Mucosa of rectum (tissue), 2 donors: ENCODE measurements at regions not wholly inside any gene's neighbourhood (a gene's known extent, or its start where the extent isn't known, plus 50 kb on each side); places are given as distances from the start of the nearest gene placed in this dataset.

Experiments used
- H3K27ac ChIP-seq, 2 donors: one replicate each; pipeline ENCODE4 v1.7.0; 2013; ENCODE audit warnings: inconsistent platforms in 2 of 2, low read depth in 2 of 2, low read length in 2 of 2
- H3K27me3 ChIP-seq, 2 donors: one replicate each; pipeline ENCODE4 v1.7.0; 2013; ENCODE audit warnings: low read length in 2 of 2; ENCODE audit not compliant: control insufficient read depth in 2 of 2, insufficient read depth in 2 of 2
- H3K36me3 ChIP-seq, 2 donors: one replicate each; pipeline ENCODE4 v1.7.0; 2013; ENCODE audit warnings: low read length in 2 of 2; ENCODE audit not compliant: control insufficient read depth in 2 of 2, insufficient read depth in 2 of 2
- H3K4me1 ChIP-seq, 2 donors: one replicate each; pipeline ENCODE4 v1.7.0; 2013; ENCODE audit warnings: low read length in 2 of 2, mild to moderate bottlenecking in 1 of 2; ENCODE audit not compliant: control insufficient read depth in 2 of 2, insufficient read depth in 2 of 2
- H3K4me3 ChIP-seq, 2 donors: one replicate each; pipeline ENCODE4 v1.7.0; 2013; ENCODE audit warnings: low read length in 2 of 2
- H3K9ac ChIP-seq, 2 donors: one replicate each; pipeline ENCODE4 v1.7.0; 2013; ENCODE audit warnings: low read length in 2 of 2, low read depth in 1 of 2, mild to moderate bottlenecking in 1 of 2
- H3K9me3 ChIP-seq, 2 donors: one replicate each; pipeline ENCODE4 v1.7.0; 2013; ENCODE audit warnings: low read length in 2 of 2; ENCODE audit not compliant: control insufficient read depth in 2 of 2
- donor health status: healthy.
- donor health status: Normal muscosa, but diverticular disease.

DNA sequence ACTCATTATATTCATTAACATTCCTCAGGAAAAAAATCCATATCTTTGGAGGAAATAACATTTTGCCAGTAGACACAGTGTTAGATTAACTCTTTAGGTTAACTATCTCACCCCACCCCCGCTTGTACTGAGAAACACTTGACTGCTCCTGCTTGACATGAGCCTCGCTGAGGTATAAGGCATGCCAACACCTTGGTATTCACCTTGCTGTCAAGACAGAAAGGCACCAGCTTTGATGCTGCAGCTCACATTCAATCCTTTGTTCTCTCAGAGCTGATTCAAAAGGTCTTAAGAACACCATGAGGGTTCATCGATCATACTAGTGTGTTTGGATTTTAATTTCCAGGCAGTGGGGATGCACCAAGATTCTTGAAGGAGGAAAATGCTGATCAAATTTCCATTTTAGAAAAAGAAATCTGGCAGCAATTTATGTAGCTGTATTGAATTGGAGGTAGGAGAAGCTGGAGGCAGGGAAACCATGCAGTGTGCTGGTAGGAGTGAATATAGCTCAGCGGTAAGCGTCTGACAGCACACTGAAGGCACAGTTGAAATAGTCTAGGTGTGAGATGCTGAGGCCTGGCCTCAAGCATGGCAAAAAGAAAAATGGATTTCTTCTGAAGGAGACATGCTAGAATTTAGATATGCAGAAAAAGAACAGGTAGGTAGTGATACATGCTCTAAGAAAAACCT lies 108.0 kb upstream of the ST6GALNAC5 start:
- no peaks in the 10 kb centered on the region for H3K4me1 ChIP-seq
- H3K36me3 ChIP-seq, result no peaks in the 10 kb centered on the region
- H3K27me3 ChIP-seq, result no peaks in the 10 kb centered on the region
- no peak overlapping the region for H3K9ac ChIP-seq
- H3K9me3 ChIP-seq, result no peaks in the 10 kb centered on the region
- H3K27ac ChIP-seq, result no peak overlapping the region
- H3K4me3 ChIP-seq, result no peak overlapping the region

DNA sequence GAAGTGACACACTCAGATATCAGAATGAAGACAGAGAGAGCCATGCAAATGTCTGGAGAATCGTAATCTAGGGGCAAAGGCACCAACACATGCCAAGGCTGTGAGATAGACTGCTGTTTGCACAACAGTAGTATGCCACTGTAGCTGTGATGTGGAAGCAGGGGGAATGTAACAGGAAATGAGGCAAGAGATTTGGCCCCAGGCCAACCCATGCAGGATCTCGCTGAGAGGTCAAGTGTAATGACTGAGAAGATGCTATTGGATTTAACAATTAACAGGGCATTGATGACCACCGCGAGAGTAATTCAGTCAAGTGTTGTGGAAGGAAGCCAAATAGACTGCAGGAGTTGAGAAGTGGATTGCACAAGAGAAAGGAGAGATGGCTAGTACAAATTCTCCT lies 107.3 kb upstream of the ST6GALNAC5 start:
- Histone ChIP-seq H3K36me3 (no peaks in the 10 kb centered on the region), H3K9ac (no peak overlapping the region), H3K4me1 (no peaks in the 10 kb centered on the region), H3K27me3 (no peaks in the 10 kb centered on the region), H3K27ac (no peak overlapping the region), H3K9me3 (no peaks in the 10 kb centered on the region), H3K4me3 (no peak overlapping the region)

- no peaks in the 10 kb centered on the region for H3K9me3 ChIP-seq
- no peak overlapping the region for H3K4me3 ChIP-seq
- no peak overlapping the region for H3K9ac ChIP-seq
- H3K27ac ChIP-seq, result no peak overlapping the region
- H3K36me3 ChIP-seq, result no peaks in the 10 kb centered on the region
- no peaks in the 10 kb centered on the region for H3K4me1 ChIP-seq
- no peaks in the 10 kb centered on the region for H3K27me3 ChIP-seq
Observed at GRCh38 chr1:76763738-76764137, 103.5 kb upstream of the ST6GALNAC5 start.

DNA sequence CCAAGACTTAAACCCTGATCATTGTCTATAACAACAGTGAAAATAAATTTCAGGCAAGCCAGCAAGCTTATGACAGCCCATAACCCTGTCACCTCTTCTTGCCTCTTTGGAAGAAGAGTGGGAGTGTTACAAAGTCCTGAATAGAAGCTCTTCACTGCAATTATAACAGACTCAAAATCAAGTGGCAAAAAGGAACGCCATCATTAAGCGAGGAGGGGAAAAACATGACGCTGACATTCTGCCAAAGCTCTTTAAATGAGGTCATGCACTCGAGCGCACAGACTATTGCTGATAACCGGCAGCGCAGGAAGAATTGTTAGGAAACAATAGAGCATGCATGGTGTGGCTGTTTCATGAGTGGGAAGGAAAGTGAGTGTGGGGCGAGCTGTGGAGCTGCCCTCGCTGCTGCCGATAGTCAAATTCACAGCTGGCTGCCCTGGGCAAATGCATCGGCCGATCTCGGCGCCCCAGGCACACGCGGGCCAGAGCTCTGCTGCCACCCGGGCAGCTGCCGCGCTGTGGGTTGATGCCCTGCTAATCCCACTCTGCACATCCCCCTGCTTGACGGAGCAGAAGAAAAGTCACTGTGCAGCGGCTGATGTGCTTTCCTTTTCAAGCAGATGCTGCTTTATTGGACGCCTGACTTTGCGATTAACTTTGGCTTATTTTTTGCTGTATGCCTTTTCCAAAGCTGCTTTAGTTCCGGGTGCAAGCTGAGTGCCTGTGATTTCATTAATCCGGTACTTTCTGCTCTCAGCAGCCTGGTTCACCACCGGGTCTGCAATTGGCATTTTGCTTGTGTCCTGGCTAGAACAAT lies 102.4 kb upstream of the ST6GALNAC5 start:
- Histone ChIP-seq H3K27ac (no peak overlapping the region), H3K9me3 (no peaks in the 10 kb centered on the region), H3K4me3 (no peak overlapping the region), H3K27me3 (no peaks in the 10 kb centered on the region), H3K4me1 (no peaks in the 10 kb centered on the region), H3K9ac (no peak overlapping the region), H3K36me3 (no peaks in the 10 kb centered on the region)

- Histone ChIP-seq H3K9ac (no peak overlapping the region), H3K4me3 (no peak overlapping the region), H3K27ac (no peak overlapping the region), H3K4me1 (no peaks in the 10 kb centered on the region), H3K36me3 (no peaks in the 10 kb centered on the region), H3K27me3 (no peaks in the 10 kb centered on the region), H3K9me3 (no peaks in the 10 kb centered on the region)
Observed at GRCh38 chr1:76766381-76766780, 100.9 kb upstream of the ST6GALNAC5 start.

GRCh38 chr1:76769911-76770310 lies 97.4 kb upstream of the ST6GALNAC5 start:
- Histone ChIP-seq H3K4me1 (no peaks in the 10 kb centered on the region), H3K9me3 (no peaks in the 10 kb centered on the region), H3K4me3 (no peak overlapping the region), H3K36me3 (no peaks in the 10 kb centered on the region), H3K27me3 (no peaks in the 10 kb centered on the region), H3K9ac (no peak overlapping the region), H3K27ac (no peak overlapping the region)

DNA sequence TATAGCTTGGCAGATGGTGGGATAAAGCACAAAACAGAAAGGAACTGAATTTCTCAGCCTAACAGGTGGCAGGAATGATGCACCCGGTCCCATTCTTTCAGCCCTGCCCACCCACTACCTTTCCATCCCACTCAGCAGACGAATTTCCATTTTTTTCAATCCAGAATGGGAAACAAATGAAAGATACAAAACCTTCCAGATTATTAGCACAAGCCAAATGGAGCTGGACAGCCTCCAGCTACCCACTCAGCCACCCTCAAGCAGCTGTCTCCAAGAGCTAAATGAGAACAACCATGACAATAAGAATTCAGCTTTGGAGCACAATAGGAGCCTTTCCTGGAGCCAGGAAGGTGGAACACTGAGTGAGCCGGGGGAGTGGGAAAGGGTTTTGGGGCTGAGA lies 96.3 kb upstream of the ST6GALNAC5 start:
- H3K4me3 ChIP-seq, result no peak overlapping the region

GRCh38 chr1:76781447-76781846 lies 85.8 kb upstream of the ST6GALNAC5 start:
- H3K27me3 ChIP-seq, result no peaks in the 10 kb centered on the region
- H3K9me3 ChIP-seq, result no peaks in the 10 kb centered on the region
- no peaks in the 10 kb centered on the region for H3K36me3 ChIP-seq
- no peak overlapping the region for H3K27ac ChIP-seq
- H3K9ac ChIP-seq, result no peak overlapping the region
- no peaks in the 10 kb centered on the region for H3K4me1 ChIP-seq
- no peak overlapping the region for H3K4me3 ChIP-seq

More for the DNA sequence above, 96.3 kb upstream of the ST6GALNAC5 start:
- Histone ChIP-seq H3K9ac (no peak overlapping the region), H3K9me3 (no peaks in the 10 kb centered on the region), H3K27ac (no peak overlapping the region), H3K36me3 (no peaks in the 10 kb centered on the region), H3K27me3 (no peaks in the 10 kb centered on the region), H3K4me1 (no peaks in the 10 kb centered on the region)

- H3K9me3 ChIP-seq, result no peaks in the 10 kb centered on the region
- H3K27ac ChIP-seq, result no peak overlapping the region
- H3K36me3 ChIP-seq, result no peaks in the 10 kb centered on the region
- H3K27me3 ChIP-seq, result no peaks in the 10 kb centered on the region
- H3K4me1 ChIP-seq, result no peaks in the 10 kb centered on the region
- H3K4me3 ChIP-seq, result no peak overlapping the region
- H3K9ac ChIP-seq, result no peak overlapping the region
Observed at GRCh38 chr1:76782809-76783208, 84.5 kb upstream of the ST6GALNAC5 start.

GRCh38 chr1:76784502-76784901 lies 82.8 kb upstream of the ST6GALNAC5 start:
- no peaks in the 10 kb centered on the region for H3K27me3 ChIP-seq
- no peak overlapping the region for H3K27ac ChIP-seq
- no peak overlapping the region for H3K9ac ChIP-seq
- H3K4me3 ChIP-seq, result no peak overlapping the region
- H3K9me3 ChIP-seq, result no peaks in the 10 kb centered on the region
- H3K36me3 ChIP-seq, result no peaks in the 10 kb centered on the region
- no peaks in the 10 kb centered on the region for H3K4me1 ChIP-seq
